ENCODE measurements at regions not wholly inside any gene's neighbourhood (a gene's known extent, or its start where the extent isn't known, plus 50 kb on each side); places are given as distances from the start of the nearest gene placed in this dataset.

- TF ChIP-seq GATA2 (IDR thresholded peaks at IDR 0.05; ENCODE audit: low read depth, low read length): no peak
- no peak for TF ChIP-seq GATA3 (IDR thresholded peaks at IDR 0.05; ENCODE audit: low read depth, low read length)
These were observed 321.6 kb downstream of the STIM2 start for GRCh38 chr4:27182211-27182610.

All from SH-SY5Y (cell line).